ENCODE measurements at regions not wholly inside any gene's neighbourhood (a gene's known extent, or its start where the extent isn't known, plus 50 kb on each side); places are given as distances from the start of the nearest gene placed in this dataset.

- TF ChIP-seq ATF3 (IDR thresholded peaks at IDR 0.05; ENCODE audit: borderline replicate concordance, extremely low read depth, low read depth, low read length) (no peak), TBL1XR1 (IDR thresholded peaks at IDR 0.05; ENCODE audit: low read depth, low read length) (no peak), CTCF (IDR thresholded peaks at IDR 0.05 in 2 of 3, conservative IDR thresholded peaks at IDR 0.05 in 1 of 3; ENCODE audit: control insufficient read depth in 2 of 3, extremely low read depth in 1 of 3, insufficient read depth in 1 of 3, low read depth in 3 of 3, low read length in 3 of 3) (no peak), FOS (IDR thresholded peaks at IDR 0.05; ENCODE audit: borderline replicate concordance, extremely low read depth, insufficient read length) (no peak), ATF2 (IDR thresholded peaks at IDR 0.05; ENCODE audit: low read length) (no peak), RCOR1 (conservative IDR thresholded peaks at IDR 0.05; ENCODE audit: low read depth, low read length) (no peak), CEBPB (IDR thresholded peaks at IDR 0.05; ENCODE audit: borderline replicate concordance in 1 of 2, low read depth in 2 of 2, low read length in 2 of 2) (no peak)
Observed at GRCh38 chr1:227374846-227375245, 56.6 kb upstream of the CDC42BPA start.

All from GM12878 (cell line).